ENCODE measurements at regions not wholly inside any gene's neighbourhood (a gene's known extent, or its start where the extent isn't known, plus 50 kb on each side); places are given as distances from the start of the nearest gene placed in this dataset.

DNA sequence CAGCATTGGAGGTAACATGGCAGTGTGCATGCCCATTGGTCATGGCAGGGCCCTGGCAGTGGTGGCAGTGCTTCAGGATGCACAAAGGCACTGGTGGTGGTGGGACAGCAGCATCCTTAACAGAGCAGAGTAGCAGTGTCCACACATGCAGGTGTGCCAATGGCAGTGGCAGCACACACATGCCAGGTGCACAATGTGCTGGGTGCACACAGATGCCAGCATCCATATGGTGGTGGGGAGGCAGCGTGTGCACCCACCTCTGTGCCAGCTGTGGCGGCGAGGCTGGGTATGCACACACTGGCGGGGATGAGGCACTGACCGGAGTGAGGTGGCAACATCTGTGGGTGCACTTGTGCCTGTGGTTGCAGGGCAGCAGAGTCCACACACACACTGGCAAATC lies 150.6 kb downstream of the SI start:
- intact Hi-C loops (cut with micrococcal nuclease) = no loop called here
- Mint-ChIP-seq H3K36me3 (ENCODE audit: low read depth) (no peaks in the 10 kb centered on the region), H3K27ac (no peak overlapping the region), H3K4me1 (ENCODE audit: low read depth) (no peaks in the 10 kb centered on the region), H3K4me3 (no peak overlapping the region), H3K27me3 (ENCODE audit: low read depth) (no peaks in the 10 kb centered on the region), H3K9me3 (peaks cover 6% of the 10 kb centered on the region)
- CTCF ChIA-PET = no interaction called here
- no peak for DNase-seq

DNA sequence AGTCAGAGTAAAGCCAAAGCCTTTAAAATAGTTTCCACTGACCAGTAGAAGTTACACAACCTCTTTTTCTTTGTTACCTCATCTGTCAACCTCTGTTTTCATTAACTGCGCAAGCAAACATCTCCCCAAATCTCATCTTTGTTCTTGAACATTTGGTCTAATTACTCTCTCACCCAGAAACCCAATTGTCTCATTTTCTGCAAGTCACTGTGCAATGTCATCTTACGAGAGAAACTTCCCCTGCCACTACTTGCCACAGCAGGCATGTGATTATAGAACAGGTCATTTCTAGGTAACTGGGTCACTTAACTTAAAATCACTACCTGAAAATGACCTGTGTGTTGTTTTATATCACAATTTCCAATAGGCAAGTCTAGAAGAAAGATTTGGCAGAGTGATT lies 159.4 kb downstream of the SI start:
- Mint-ChIP-seq H3K4me3 (no peak overlapping the region), H3K36me3 (ENCODE audit: low read depth) (no peaks in the 10 kb centered on the region), H3K27ac (no peak overlapping the region), H3K9me3 (peaks cover 7% of the 10 kb centered on the region), H3K27me3 (ENCODE audit: low read depth) (no peaks in the 10 kb centered on the region), H3K4me1 (ENCODE audit: low read depth) (no peaks in the 10 kb centered on the region)
- CTCF ChIA-PET = no interaction called here
- intact Hi-C loops (cut with micrococcal nuclease) = no loop called here
- no peak for DNase-seq

DNA sequence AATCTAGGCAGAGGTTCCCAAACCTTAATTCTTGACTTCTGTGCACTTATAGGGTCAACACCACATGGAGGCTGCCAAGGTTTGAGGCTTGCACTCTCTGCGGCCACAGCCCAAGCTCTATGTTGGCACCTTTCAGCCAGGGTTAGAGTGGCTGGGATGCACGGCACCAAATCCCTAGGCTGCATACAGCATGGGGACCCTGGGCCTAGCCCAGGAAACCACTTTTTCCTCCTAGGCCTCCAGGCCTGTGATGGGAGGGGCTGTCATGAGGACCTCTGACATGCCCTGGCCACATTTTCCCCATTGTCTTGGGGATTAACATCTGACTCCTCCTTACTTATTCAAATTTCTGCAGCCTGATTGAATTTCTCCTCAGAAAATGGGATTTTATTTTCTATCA lies 165.4 kb downstream of the SI start:
- no peak for DNase-seq
- Mint-ChIP-seq H3K27me3 (ENCODE audit: low read depth) (no peaks in the 10 kb centered on the region), H3K4me1 (ENCODE audit: low read depth) (no peaks in the 10 kb centered on the region), H3K27ac (no peak overlapping the region), H3K36me3 (ENCODE audit: low read depth) (no peaks in the 10 kb centered on the region), H3K9me3 (peaks cover 17% of the 10 kb centered on the region), H3K4me3 (no peak overlapping the region)
- CTCF ChIA-PET = no interaction called here
- intact Hi-C loops (cut with micrococcal nuclease) = no loop called here

- Mint-ChIP-seq H3K27me3 (ENCODE audit: low read depth) (no peaks in the 10 kb centered on the region), H3K27ac (no peak overlapping the region), H3K4me1 (ENCODE audit: low read depth) (no peaks in the 10 kb centered on the region), H3K36me3 (ENCODE audit: low read depth) (no peaks in the 10 kb centered on the region), H3K9me3 (no peaks in the 10 kb centered on the region), H3K4me3 (no peak overlapping the region)
- intact Hi-C loops (cut with micrococcal nuclease) = no loop called here
- DNase-seq = no peak
- CTCF ChIA-PET = no interaction called here
Observed at GRCh38 chr3:164903820-164904451, 174.4 kb downstream of the SI start.

- intact Hi-C loops (cut with micrococcal nuclease) = no loop called here
- CTCF ChIA-PET = no interaction called here
- H3K27me3 Mint-ChIP-seq (ENCODE audit: low read depth) = no peaks in the 10 kb centered on the region
Observed at GRCh38 chr3:164897342-164897741, 181.0 kb downstream of the SI start.

DNA sequence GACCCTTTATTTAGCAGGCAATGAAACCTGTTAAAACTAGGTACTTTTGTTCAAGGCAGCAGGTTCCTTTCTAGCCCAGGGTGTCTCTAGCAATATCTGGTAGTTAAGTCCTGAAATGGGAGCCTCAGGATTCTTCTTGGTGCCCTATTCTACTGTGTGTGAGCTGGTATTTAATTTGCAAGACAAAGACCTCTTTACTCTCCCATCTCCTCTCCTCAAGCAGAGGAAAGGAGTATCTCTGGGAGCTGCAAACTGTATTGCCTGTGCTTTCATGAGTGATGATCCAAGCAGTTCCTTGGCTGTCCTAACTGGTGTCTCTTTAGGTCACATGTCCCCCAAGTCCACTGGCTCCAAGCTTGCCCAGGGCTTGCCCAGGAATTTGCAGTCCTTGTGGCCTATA lies 188.2 kb downstream of the SI start:
- no peak overlapping the region for H3K4me3 Mint-ChIP-seq
- intact Hi-C loops (cut with micrococcal nuclease) = no loop called here
- H3K9me3 Mint-ChIP-seq = peaks cover 3% of the 10 kb centered on the region
- H3K4me1 Mint-ChIP-seq (ENCODE audit: low read depth) = no peaks in the 10 kb centered on the region
- no peaks in the 10 kb centered on the region for H3K27me3 Mint-ChIP-seq (ENCODE audit: low read depth)
- no peak for DNase-seq
- no peak overlapping the region for H3K27ac Mint-ChIP-seq
- CTCF ChIA-PET = no interaction called here
- H3K36me3 Mint-ChIP-seq (ENCODE audit: low read depth) = peaks cover 3% of the 10 kb centered on the region

More at GRCh38 chr3:164897342-164897741, 181.0 kb downstream of the SI start:
- no peaks in the 10 kb centered on the region for H3K4me1 Mint-ChIP-seq (ENCODE audit: low read depth)
- no peak overlapping the region for H3K4me3 Mint-ChIP-seq
- H3K9me3 Mint-ChIP-seq = peaks cover 5% of the 10 kb centered on the region
- H3K36me3 Mint-ChIP-seq (ENCODE audit: low read depth) = peaks cover 3% of the 10 kb centered on the region
- no peak for DNase-seq
- H3K27ac Mint-ChIP-seq = no peak overlapping the region

DNA sequence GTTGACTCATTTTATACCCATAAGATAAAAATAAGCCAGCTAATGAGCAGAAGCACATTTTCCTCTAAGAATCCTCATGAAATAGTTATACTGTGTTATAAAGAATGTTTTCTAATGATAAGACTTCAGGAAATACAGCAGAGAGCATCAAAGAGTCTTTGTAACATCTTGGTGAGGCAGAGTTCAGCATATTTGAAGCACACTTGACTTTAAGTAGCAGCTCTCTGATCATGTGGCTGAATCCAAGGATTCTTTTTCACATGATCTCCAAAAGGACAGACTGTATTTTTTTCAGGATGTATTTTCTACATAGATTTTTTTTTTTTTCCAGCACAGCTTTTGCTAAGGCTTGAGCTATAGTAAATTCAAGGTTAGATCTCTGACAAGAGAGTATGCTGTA lies 195.1 kb downstream of the SI start:
- CTCF ChIA-PET = no interaction called here
- H3K4me3 Mint-ChIP-seq = no peak overlapping the region
- H3K27me3 Mint-ChIP-seq (ENCODE audit: low read depth) = no peaks in the 10 kb centered on the region
- H3K4me1 Mint-ChIP-seq (ENCODE audit: low read depth) = no peaks in the 10 kb centered on the region
- DNase-seq = no peak
- no peaks in the 10 kb centered on the region for H3K36me3 Mint-ChIP-seq (ENCODE audit: low read depth)
- peaks cover 1% of the 10 kb centered on the region for H3K9me3 Mint-ChIP-seq
- intact Hi-C loops (cut with micrococcal nuclease) = no loop called here
- H3K27ac Mint-ChIP-seq = no peak overlapping the region

DNA sequence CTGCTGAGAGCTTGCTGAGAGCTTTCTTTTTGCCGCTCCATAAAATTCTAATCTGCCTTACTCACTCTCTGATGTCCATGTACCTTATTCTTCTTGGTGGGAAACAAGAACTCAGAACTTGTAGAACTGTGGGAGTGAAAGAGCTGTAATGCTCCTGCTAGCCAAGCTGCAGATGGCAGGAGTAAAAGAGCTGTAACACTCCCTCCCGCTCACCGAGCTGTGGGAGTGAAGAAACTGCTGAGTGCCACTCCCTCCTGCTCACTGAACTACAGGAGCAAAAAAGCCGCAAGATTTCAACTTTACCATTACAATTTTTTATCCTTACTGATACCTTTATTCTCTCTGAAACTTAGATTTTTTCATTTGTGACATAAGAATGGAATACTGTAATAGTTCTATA lies 199.1 kb downstream of the SI start:
- intact Hi-C loops (cut with micrococcal nuclease) = no loop called here
- Mint-ChIP-seq H3K27ac (no peak overlapping the region), H3K4me1 (ENCODE audit: low read depth) (no peaks in the 10 kb centered on the region), H3K9me3 (peaks cover 1% of the 10 kb centered on the region), H3K27me3 (ENCODE audit: low read depth) (no peaks in the 10 kb centered on the region), H3K4me3 (no peak overlapping the region), H3K36me3 (ENCODE audit: low read depth) (no peaks in the 10 kb centered on the region)
- no peak for DNase-seq
- CTCF ChIA-PET = no interaction called here

- Mint-ChIP-seq H3K4me1 (ENCODE audit: low read depth) (no peaks in the 10 kb centered on the region), H3K36me3 (ENCODE audit: low read depth) (no peaks in the 10 kb centered on the region), H3K9me3 (peaks cover 6% of the 10 kb centered on the region), H3K27me3 (ENCODE audit: low read depth) (no peaks in the 10 kb centered on the region), H3K4me3 (no peak overlapping the region), H3K27ac (no peak overlapping the region)
- CTCF ChIA-PET = no interaction called here
- no peak for DNase-seq
- intact Hi-C loops (cut with micrococcal nuclease) = no loop called here
Observed at GRCh38 chr3:164864454-164864853, 213.8 kb downstream of the SI start.

GRCh38 chr3:164852866-164853265 lies 225.4 kb downstream of the SI start:
- no peak for DNase-seq
- no peaks in the 10 kb centered on the region for H3K4me1 Mint-ChIP-seq (ENCODE audit: low read depth)
- H3K4me3 Mint-ChIP-seq = no peak overlapping the region
- no peaks in the 10 kb centered on the region for H3K27me3 Mint-ChIP-seq (ENCODE audit: low read depth)
- intact Hi-C loops (cut with micrococcal nuclease) = no loop called here
- no peaks in the 10 kb centered on the region for H3K36me3 Mint-ChIP-seq (ENCODE audit: low read depth)
- CTCF ChIA-PET = no interaction called here
- no peaks in the 10 kb centered on the region for H3K9me3 Mint-ChIP-seq
- H3K27ac Mint-ChIP-seq = no peak overlapping the region

- Mint-ChIP-seq H3K27me3 (ENCODE audit: low read depth) (no peaks in the 10 kb centered on the region), H3K4me3 (no peak overlapping the region), H3K9me3 (no peaks in the 10 kb centered on the region), H3K4me1 (ENCODE audit: low read depth) (no peaks in the 10 kb centered on the region), H3K27ac (no peak overlapping the region), H3K36me3 (ENCODE audit: low read depth) (no peaks in the 10 kb centered on the region)
- CTCF ChIA-PET = no interaction called here
- intact Hi-C loops (cut with micrococcal nuclease) = no loop called here
- DNase-seq = no peak
Observed at GRCh38 chr3:164851905-164852304, 226.4 kb downstream of the SI start.

DNA sequence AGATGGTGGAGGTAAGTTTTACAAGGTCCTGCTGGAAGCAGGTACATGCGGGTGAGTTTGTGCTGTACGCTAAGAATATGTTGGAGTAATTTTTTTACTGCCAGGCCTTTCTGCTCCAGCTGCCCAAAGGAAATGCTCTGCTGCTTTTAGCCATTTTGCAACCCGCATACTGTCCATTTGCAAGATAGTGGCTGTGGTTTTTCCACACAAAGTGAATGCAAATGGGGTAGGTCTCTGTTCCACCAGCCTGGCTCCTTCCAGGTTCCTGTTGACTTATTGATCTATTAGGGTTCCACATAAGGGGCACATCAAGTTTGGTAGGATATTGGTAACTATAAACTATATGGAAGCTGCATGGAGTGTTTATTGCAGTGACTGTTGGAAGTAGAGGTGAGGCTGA lies 227.1 kb downstream of the SI start:
- Mint-ChIP-seq H3K36me3 (ENCODE audit: low read depth) (no peaks in the 10 kb centered on the region), H3K4me1 (ENCODE audit: low read depth) (no peaks in the 10 kb centered on the region), H3K27ac (no peak overlapping the region), H3K27me3 (ENCODE audit: low read depth) (no peaks in the 10 kb centered on the region), H3K4me3 (no peak overlapping the region), H3K9me3 (no peaks in the 10 kb centered on the region)
- CTCF ChIA-PET = no interaction called here
- intact Hi-C loops (cut with micrococcal nuclease) = no loop called here
- no peak for DNase-seq

DNA sequence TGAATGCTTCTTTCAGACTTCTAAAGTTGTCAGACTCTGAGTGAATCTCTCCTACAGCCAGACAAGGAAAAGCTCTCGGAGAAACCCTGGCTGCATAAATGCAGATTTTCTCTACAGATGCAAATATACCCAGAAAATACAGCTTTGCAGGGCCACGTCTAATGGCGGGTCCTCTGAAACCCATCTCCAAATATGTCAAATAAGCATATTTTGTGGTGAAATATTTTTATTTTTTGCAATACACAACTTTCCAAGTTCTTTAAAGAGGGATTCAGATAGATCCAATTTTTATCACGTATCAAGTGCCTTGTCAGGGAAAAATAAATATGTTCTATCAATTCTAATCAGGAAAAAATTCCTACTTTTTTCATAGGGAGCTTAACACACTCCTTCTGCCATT lies 229.4 kb downstream of the SI start:
- intact Hi-C loops (cut with micrococcal nuclease) = no loop called here
- Mint-ChIP-seq H3K4me1 (ENCODE audit: low read depth) (no peaks in the 10 kb centered on the region), H3K4me3 (no peak overlapping the region), H3K27ac (no peak overlapping the region), H3K27me3 (ENCODE audit: low read depth) (no peaks in the 10 kb centered on the region), H3K36me3 (ENCODE audit: low read depth) (no peaks in the 10 kb centered on the region), H3K9me3 (no peaks in the 10 kb centered on the region)
- CTCF ChIA-PET = no interaction called here
- no peak for DNase-seq

GRCh38 chr3:164845739-164846138 lies 232.6 kb downstream of the SI start:
- H3K4me1 Mint-ChIP-seq (ENCODE audit: low read depth) = no peaks in the 10 kb centered on the region

More at GRCh38 chr3:164845739-164846138, 232.6 kb downstream of the SI start:
- no peak for DNase-seq
- Mint-ChIP-seq H3K9me3 (peaks cover 6% of the 10 kb centered on the region), H3K27ac (no peak overlapping the region), H3K27me3 (ENCODE audit: low read depth) (no peaks in the 10 kb centered on the region), H3K36me3 (ENCODE audit: low read depth) (no peaks in the 10 kb centered on the region), H3K4me3 (no peak overlapping the region)
- intact Hi-C loops (cut with micrococcal nuclease) = no loop called here
- CTCF ChIA-PET = no interaction called here

Measured in activated naive CD4-positive, alpha-beta T cell treated with anti-CD3 and anti-CD28 coated beads for 36 hours (primary cell).